Caco-2 (cell line): ENCODE measurements at regions not wholly inside any gene's neighbourhood (a gene's known extent, or its start where the extent isn't known, plus 50 kb on each side); places are given as distances from the start of the nearest gene placed in this dataset.

ENCODE experiments used
- BruUV-seq: library from RNA; stranded (reverse); fragments of 400-500 nt; replicated peaks from 2 replicates; lab custom pipeline; 2021; lab: Mats Ljungman, UMichigan
- CTCF ChIA-PET: fragments of 300-600 bp; sonication (Branson Sonifier 250); formaldehyde crosslinking; loops from one replicate; lab custom pipeline; 2022; ENCODE audit warnings: antibody characterized with exemption; lab: Charles Lee
- POLR2A ChIA-PET: fragments of 300-600 bp; sonication (Branson Sonifier 250); formaldehyde crosslinking; loops from one replicate; lab custom pipeline; 2022; ENCODE audit warnings: antibody characterized with exemption; lab: Charles Lee
- DNase-seq, 2 experiments: peaks; one replicate each; pipeline versions ENCODE4 v3.0.0 to v3.0.0-alpha.2; 2020 to 2022
- H3K27me3 ChIP-seq: replicated peaks from 2 replicates; pipeline ENCODE4 v1.6.0; 2011; ENCODE audit warnings: low read length; ENCODE audit not compliant: control insufficient read depth, insufficient read depth
- H3K36me3 ChIP-seq: 2 replicates; pipeline ENCODE4 v1.5.1; 2011; ENCODE audit warnings: low read length; ENCODE audit not compliant: control insufficient read depth, insufficient read depth
- H3K4me1 ChIP-seq: fragments of 250-450 bp; sonication (Bioruptor Pico); 2 replicates; pipeline ENCODE4 v1.5.1; 2020; ENCODE audit warnings: mild to moderate bottlenecking
- H3K4me3 ChIP-seq: 2 replicates; pipeline ENCODE4 v1.5.1; 2011; ENCODE audit warnings: low read depth, mild to moderate bottlenecking, control low read depth, low read length
- H3K9me3 ChIP-seq: fragments of 250-450 bp; sonication (Bioruptor Pico); 2 replicates; pipeline ENCODE4 v1.5.1; 2020; ENCODE audit warnings: mild to moderate bottlenecking, moderate library complexity
- H3K27ac Mint-ChIP-seq: one replicate; pipeline ENCODE4 v1.8.0; 2022; ENCODE audit warnings: mixed read lengths; ENCODE audit not compliant: unreplicated experiment
- H3K27me3 Mint-ChIP-seq: one replicate; pipeline ENCODE4 v1.8.0; 2022; ENCODE audit warnings: mixed read lengths; ENCODE audit not compliant: insufficient read depth, unreplicated experiment
- H3K36me3 Mint-ChIP-seq: one replicate; pipeline ENCODE4 v1.8.0; 2022; ENCODE audit warnings: mild to moderate bottlenecking, mixed read lengths; ENCODE audit not compliant: insufficient read depth, unreplicated experiment
- H3K4me1 Mint-ChIP-seq: one replicate; pipeline ENCODE4 v1.8.0; 2022; ENCODE audit warnings: low read depth, mixed read lengths; ENCODE audit not compliant: unreplicated experiment
- H3K4me3 Mint-ChIP-seq: one replicate; pipeline ENCODE4 v1.8.0; 2022; ENCODE audit warnings: mild to moderate bottlenecking, moderate library complexity, mixed read lengths; ENCODE audit not compliant: unreplicated experiment
- H3K9me3 Mint-ChIP-seq: one replicate; pipeline ENCODE4 v1.8.0; 2022; ENCODE audit warnings: mixed read lengths; ENCODE audit not compliant: unreplicated experiment
- intact Hi-C: fragments of 100-400 bp; cut with micrococcal nuclease; formaldehyde crosslinking; loops from one replicate; pipeline ENCODE4 v1.10.0; 2022; ENCODE audit not compliant: unreplicated experiment
- TF ChIP-seq, protein P1 (sequence below), 2 experiments: fragments of 200-600 bp in 1 of 2; IDR thresholded peaks; 1 replicate in 1 of 2; 2 replicates in 1 of 2; pipeline versions ENCODE4 v1.5.1 to v1.8.0; 2011 to 2022; ENCODE audit warnings: antibody characterized with exemption in 1 of 2, control low read depth in 1 of 2, inconsistent platforms in 1 of 2, low read depth in 1 of 2, low read length in 1 of 2, mild to moderate bottlenecking in 1 of 2, moderate library complexity in 1 of 2; ENCODE audit not compliant: insufficient read depth in 1 of 2, severe bottlenecking in 1 of 2, unreplicated experiment in 1 of 2

DNA sequence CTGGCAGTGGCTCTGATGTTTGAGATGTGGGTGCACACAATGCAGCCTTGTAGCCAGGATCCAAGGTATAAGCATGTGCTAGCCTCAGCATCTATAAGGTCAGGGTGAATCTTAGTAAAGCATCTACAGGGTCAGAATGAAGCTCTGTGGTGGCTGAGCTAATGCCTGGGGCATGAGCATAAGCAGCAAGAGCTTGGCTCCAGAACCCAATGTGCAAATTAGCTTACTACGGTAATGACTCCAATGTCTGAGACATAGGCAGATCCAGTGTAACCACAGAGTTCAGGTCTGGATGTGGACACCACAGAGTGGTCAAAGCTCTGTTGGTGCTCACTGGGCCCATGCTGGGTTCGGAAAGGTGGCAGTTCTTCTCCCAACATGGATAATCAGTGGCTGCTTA is 304.5 kb upstream of the NECTIN3 start:
- CTCF ChIA-PET, result no interaction called here
- peaks cover 16% of the 10 kb centered on the region for H3K4me1 Mint-ChIP-seq
- H3K36me3 Mint-ChIP-seq, result no peaks in the 10 kb centered on the region
- intact Hi-C loops, result no loop called here
- POLR2A ChIA-PET, result interaction anchor here (0.6 kb wide), 1 partner anchor 40 kb away, joined by 7 read pairs; no protein-coding TSS in a partner anchor
- H3K27me3 Mint-ChIP-seq, result no peaks in the 10 kb centered on the region
- no peaks in the 10 kb centered on the region for H3K27me3 ChIP-seq
- peaks cover 6% of the 10 kb centered on the region for H3K4me1 ChIP-seq
- TF ChIP-seq, protein P1, sequence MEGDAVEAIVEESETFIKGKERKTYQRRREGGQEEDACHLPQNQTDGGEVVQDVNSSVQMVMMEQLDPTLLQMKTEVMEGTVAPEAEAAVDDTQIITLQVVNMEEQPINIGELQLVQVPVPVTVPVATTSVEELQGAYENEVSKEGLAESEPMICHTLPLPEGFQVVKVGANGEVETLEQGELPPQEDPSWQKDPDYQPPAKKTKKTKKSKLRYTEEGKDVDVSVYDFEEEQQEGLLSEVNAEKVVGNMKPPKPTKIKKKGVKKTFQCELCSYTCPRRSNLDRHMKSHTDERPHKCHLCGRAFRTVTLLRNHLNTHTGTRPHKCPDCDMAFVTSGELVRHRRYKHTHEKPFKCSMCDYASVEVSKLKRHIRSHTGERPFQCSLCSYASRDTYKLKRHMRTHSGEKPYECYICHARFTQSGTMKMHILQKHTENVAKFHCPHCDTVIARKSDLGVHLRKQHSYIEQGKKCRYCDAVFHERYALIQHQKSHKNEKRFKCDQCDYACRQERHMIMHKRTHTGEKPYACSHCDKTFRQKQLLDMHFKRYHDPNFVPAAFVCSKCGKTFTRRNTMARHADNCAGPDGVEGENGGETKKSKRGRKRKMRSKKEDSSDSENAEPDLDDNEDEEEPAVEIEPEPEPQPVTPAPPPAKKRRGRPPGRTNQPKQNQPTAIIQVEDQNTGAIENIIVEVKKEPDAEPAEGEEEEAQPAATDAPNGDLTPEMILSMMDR (IDR thresholded peaks at IDR 0.05; ENCODE audit: insufficient read depth in 1 of 2, low read depth in 1 of 2, low read length in 1 of 2, severe bottlenecking in 1 of 2, unreplicated experiment in 1 of 2), result no peak
- BruUV-seq, result no TSS peak
- 0 out of 2 replicates have a peak, but pooled peaks cover 2% of the 10 kb centered on the region for H3K9me3 ChIP-seq
- no peak for DNase-seq
- no peaks in the 10 kb centered on the region for H3K36me3 ChIP-seq
- H3K27ac Mint-ChIP-seq, result no peak overlapping the region
- H3K9me3 Mint-ChIP-seq, result peaks cover 43% of the 10 kb centered on the region
- no peak overlapping the region for H3K4me3 Mint-ChIP-seq
- H3K4me3 ChIP-seq, result no peak overlapping the region

DNA sequence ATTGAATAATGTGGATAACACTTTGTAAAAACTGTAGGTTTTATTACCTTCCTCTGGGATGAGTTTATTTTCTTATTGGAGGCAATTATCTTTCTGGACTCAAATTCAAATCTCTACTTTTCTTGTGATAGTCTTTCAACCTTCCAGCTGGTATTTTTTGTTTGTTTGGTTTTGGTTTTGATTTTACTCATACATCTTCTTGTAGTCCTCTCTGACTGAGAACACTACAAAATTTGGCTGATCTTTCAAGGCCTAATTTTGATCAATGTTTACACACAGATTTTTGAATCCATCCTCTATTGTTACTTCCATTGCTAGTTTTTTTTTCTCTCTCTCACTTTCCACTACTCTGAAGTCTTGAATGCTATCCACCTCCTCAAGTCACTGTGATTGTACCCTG is 303.8 kb upstream of the NECTIN3 start:
- no peak for DNase-seq
- POLR2A ChIA-PET, result no interaction called here
- H3K36me3 Mint-ChIP-seq, result no peaks in the 10 kb centered on the region
- H3K27me3 Mint-ChIP-seq, result no peaks in the 10 kb centered on the region
- CTCF ChIA-PET, result no interaction called here
- H3K27ac Mint-ChIP-seq, result no peak overlapping the region
- no peak overlapping the region for H3K4me3 Mint-ChIP-seq
- H3K9me3 ChIP-seq, result 0 out of 2 replicates have a peak, but pooled peaks cover 2% of the 10 kb centered on the region
- no peaks in the 10 kb centered on the region for H3K27me3 ChIP-seq
- TF ChIP-seq, protein P1 (IDR thresholded peaks at IDR 0.05; ENCODE audit: insufficient read depth in 1 of 2, low read depth in 1 of 2, low read length in 1 of 2, severe bottlenecking in 1 of 2, unreplicated experiment in 1 of 2), result no peak
- no peaks in the 10 kb centered on the region for H3K36me3 ChIP-seq
- no TSS peak for BruUV-seq
- peaks cover 48% of the 10 kb centered on the region for H3K9me3 Mint-ChIP-seq
- intact Hi-C loops, result no loop called here
- H3K4me3 ChIP-seq, result no peak overlapping the region
- peaks cover 13% of the 10 kb centered on the region for H3K4me1 ChIP-seq
- H3K4me1 Mint-ChIP-seq, result peaks cover 23% of the 10 kb centered on the region

DNA sequence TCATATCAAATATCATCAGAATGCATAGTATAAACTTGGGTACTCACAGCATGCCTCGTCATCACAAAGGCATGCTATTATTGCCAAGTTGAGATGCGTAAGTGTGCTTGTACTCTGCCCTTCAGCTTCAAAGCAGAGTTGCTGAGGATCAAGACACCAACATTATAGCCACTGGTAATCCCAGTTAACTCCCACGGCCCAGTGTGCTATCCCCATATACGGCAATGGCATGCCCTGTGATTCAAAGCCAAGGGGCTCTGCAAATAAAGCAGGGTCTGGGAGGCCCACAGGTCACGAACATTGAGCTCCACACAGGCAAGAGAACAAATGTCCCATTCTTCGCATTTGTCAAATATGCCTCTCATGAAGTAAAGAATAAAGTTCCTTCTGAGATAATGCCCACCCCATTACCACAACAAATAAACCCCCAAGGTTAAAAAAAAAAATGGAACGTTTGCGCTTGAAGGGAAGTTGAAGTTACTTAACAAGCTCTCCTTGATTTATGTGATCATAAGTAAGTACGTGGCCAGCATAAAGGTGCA is 298.1 kb upstream of the NECTIN3 start:
- no peaks in the 10 kb centered on the region for H3K27me3 Mint-ChIP-seq
- no TSS peak for BruUV-seq
- DNase-seq, result peak; percentile 81 to 94
- TF ChIP-seq, protein P1 (IDR thresholded peaks at IDR 0.05; ENCODE audit: insufficient read depth in 1 of 2, low read depth in 1 of 2, low read length in 1 of 2, severe bottlenecking in 1 of 2, unreplicated experiment in 1 of 2), result no peak
- peaks cover 28% of the 10 kb centered on the region for H3K4me1 Mint-ChIP-seq
- peaks cover 33% of the 10 kb centered on the region for H3K9me3 Mint-ChIP-seq
- no peak overlapping the region for H3K4me3 Mint-ChIP-seq
- H3K9me3 ChIP-seq, result no peaks in the 10 kb centered on the region
- intact Hi-C loops, result loop anchor here (1.0 to 5.0 kb wide), 5 partner anchors 21 to 299 kb away; partner anchors contain the start of gene NECTIN3
- peaks cover 36% of the 10 kb centered on the region for H3K4me1 ChIP-seq
- no peak overlapping the region for H3K4me3 ChIP-seq
- H3K36me3 Mint-ChIP-seq, result no peaks in the 10 kb centered on the region
- H3K27ac Mint-ChIP-seq, result peak overlapping the region; percentile 65
- CTCF ChIA-PET, result no interaction called here
- POLR2A ChIA-PET, result interaction anchor here (0.9 kb wide), 1 partner anchor 302 kb away, joined by 3 read pairs; no protein-coding TSS in a partner anchor
- no peaks in the 10 kb centered on the region for H3K27me3 ChIP-seq
- no peaks in the 10 kb centered on the region for H3K36me3 ChIP-seq
